IPS-NIHi11 (cell line): ENCODE measurements at regions not wholly inside any gene's neighbourhood (a gene's known extent, or its start where the extent isn't known, plus 50 kb on each side); places are given as distances from the start of the nearest gene placed in this dataset.

Experiments
- DNase-seq: peaks from one replicate; pipeline ENCODE4 v3.0.0; 2012; ENCODE audit warnings: mixed read lengths, low spot score

- no peak for DNase-seq
Observed at GRCh38 chr3:174403831-174404230, 455.3 kb upstream of the NAALADL2 start.

GRCh38 chr3:174408310-174408709 lies 450.8 kb upstream of the NAALADL2 start:
- no peak for DNase-seq

- DNase-seq = no peak
Observed at GRCh38 chr3:174409086-174409743, 449.9 kb upstream of the NAALADL2 start.

GRCh38 chr3:174413062-174413912 lies 445.8 kb upstream of the NAALADL2 start:
- peak; percentile 39 for DNase-seq

- no peak for DNase-seq
Observed at GRCh38 chr3:174414902-174415301, 444.2 kb upstream of the NAALADL2 start.

GRCh38 chr3:174417573-174417972 lies 441.6 kb upstream of the NAALADL2 start:
- DNase-seq = no peak

- no peak for DNase-seq
Observed at GRCh38 chr3:174419216-174419615, 439.9 kb upstream of the NAALADL2 start.

- DNase-seq = no peak
Observed at GRCh38 chr3:174423936-174424335, 435.2 kb upstream of the NAALADL2 start.

GRCh38 chr3:174424656-174425055 lies 434.5 kb upstream of the NAALADL2 start:
- no peak for DNase-seq

- DNase-seq = no peak
Observed at GRCh38 chr3:174425422-174425821, 433.7 kb upstream of the NAALADL2 start.

- DNase-seq = no peak
Observed at GRCh38 chr3:174430986-174431385, 428.1 kb upstream of the NAALADL2 start.

- DNase-seq = no peak
Observed at GRCh38 chr3:174431717-174432116, 427.4 kb upstream of the NAALADL2 start.

- no peak for DNase-seq
Observed at GRCh38 chr3:174436367-174436766, 422.8 kb upstream of the NAALADL2 start.

- no peak for DNase-seq
Observed at GRCh38 chr3:174438501-174439145, 420.5 kb upstream of the NAALADL2 start.

- DNase-seq = no peak
Observed at GRCh38 chr3:174439331-174440252, 419.5 kb upstream of the NAALADL2 start.

- DNase-seq = no peak
Observed at GRCh38 chr3:174440253-174440701, 418.9 kb upstream of the NAALADL2 start.

GRCh38 chr3:174440741-174441587 lies 418.2 kb upstream of the NAALADL2 start:
- peak; percentile 82 for DNase-seq

- no peak for DNase-seq
Observed at GRCh38 chr3:174441588-174442301, 417.4 kb upstream of the NAALADL2 start.

- no peak for DNase-seq
Observed at GRCh38 chr3:174442302-174442682, 416.8 kb upstream of the NAALADL2 start.

- DNase-seq = no peak
Observed at GRCh38 chr3:174444391-174444790, 414.7 kb upstream of the NAALADL2 start.
